GM21723 (cell line): ENCODE measurements at regions not wholly inside any gene's neighbourhood (a gene's known extent, or its start where the extent isn't known, plus 50 kb on each side); places are given as distances from the start of the nearest gene placed in this dataset.

Source experiments
- ATAC-seq: cut with Tn5 transposase; IDR thresholded peaks from one replicate; pipeline ENCODE4 v1.9.1; 2021; ENCODE audit warnings: mild to moderate bottlenecking, moderate library complexity; ENCODE audit not compliant: unreplicated experiment

DNA sequence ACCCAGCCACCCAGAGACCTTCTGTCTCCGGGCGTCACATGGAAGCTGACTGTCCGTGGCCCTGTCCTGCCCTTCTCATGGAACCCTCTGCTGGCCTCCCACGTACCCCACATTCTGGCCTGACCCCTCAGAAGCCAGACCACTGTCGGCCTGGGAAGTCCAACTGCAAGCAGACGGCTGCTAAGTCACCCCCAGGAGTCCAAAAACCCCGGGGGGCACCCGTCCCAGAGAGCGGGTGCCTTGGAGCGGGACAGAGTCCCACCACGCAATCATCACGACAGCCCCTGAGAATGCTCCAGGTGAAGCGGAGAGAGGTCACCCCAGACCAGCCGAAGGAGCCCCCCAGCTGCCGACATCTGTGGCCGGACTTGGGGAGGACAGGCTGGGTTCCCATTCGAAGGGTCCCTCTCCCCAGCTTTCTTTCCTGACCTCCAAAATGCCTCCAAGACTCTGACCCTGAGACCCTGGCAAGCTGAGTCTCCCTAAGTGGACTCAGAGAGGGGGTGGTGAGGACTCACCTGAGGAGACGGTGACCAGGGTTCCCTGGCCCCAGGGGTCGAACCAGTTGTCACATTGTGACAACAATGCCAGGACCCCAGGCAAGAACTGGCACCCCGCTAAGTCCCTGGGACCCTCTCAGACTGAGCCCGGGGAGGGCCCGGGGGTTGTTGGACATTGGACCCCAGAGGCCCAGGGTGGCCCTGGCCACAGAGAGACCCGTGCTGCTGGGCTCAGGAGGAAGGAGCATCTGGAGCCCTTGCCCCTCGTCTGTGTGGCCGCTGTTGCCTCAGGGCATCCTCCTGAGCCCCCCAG lies 337.1 kb downstream of the TMEM121 start:
- no peak for ATAC-seq

DNA sequence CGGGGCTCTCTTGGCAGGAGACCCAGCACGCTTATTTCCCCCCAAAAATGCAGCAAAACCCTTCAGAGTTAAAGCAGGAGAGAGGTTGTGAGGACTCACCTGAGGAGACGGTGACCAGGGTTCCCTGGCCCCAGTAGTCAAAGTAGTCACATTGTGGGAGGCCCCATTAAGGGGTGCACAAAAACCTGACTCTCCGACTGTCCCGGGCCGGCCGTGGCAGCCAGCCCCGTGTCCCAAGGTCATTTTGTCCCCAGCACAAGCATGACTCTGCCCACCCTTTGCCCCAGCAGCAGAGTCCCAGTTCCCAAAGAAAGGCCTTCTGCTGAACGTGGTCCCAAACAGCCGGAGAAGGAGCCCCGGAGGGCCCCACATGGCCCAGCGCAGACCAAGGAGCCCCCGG lies 337.7 kb downstream of the TMEM121 start:
- ATAC-seq: no peak

GRCh38 chr14:105864651-105865265 lies 338.4 kb downstream of the TMEM121 start:
- no peak for ATAC-seq

DNA sequence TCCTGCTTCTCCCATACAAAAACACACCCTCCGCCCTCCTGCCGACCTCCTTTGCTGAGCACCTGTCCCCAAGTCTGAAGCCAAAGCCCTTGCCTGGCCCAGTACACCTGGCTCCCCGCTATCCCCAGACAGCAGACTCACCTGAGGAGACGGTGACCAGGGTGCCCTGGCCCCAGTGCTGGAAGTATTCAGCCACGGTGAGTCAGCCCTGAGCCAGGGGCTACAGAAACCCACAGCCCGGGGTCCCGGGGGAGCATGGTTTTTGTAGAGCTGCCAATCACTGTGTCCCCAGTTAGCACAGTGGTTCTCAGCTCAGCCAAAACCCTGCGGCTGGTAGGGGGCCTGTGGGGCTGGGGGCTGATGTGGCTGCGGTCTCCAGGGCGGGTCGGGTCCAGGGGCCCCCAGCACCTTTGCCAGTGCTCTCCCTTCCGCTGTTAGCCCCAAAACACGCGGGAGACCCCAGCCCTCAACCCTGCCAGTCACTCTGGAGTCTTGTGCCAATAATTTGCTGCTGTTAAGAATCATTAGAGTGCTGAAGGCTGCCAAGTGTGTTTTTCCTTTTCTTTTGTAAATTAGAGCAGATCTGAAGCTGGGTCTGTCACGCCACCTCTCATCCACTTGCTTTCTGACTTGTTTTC lies 339.0 kb downstream of the TMEM121 start:
- no peak for ATAC-seq

- ATAC-seq: no peak
These were observed 339.8 kb downstream of the TMEM121 start for GRCh38 chr14:105865904-105866840.

- no peak for ATAC-seq
These were observed 340.5 kb downstream of the TMEM121 start for GRCh38 chr14:105866841-105867321.

DNA sequence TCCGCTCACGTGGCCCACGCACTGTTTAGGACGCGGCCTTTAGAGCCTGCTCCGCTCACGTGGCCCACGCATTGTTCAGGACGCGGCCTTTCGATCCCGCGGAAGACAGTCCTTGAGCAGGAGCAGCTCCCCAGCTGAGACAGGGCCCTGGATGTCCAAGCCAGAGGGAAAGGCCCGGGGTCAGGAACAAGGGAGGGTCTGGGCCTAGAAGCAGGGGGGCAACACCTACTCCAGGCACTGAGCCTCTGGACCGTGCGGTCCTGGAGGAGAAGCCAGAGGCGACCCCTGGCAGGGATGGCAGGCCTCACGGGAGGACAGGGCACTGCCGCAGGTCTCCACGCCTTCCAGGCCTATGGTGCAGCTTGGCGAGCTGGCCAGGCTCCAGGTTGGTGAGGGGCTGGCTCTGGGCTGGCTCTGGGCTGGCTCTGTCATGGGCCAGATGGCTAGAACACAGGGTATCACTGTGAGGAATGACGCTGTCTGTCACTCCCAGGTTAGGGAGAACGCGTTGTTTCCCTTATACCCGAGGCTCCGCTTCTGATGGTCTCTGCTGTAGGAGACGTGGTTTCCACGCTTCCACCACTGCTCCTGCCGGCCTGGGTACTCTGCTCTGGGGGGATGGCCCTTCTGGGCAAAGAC lies 341.7 kb downstream of the TMEM121 start:
- no peak for ATAC-seq

- ATAC-seq: no peak
These were observed 345.2 kb downstream of the TMEM121 start for GRCh38 chr14:105871590-105871989.

GRCh38 chr14:105873870-105874512 lies 347.6 kb downstream of the TMEM121 start:
- no peak for ATAC-seq

DNA sequence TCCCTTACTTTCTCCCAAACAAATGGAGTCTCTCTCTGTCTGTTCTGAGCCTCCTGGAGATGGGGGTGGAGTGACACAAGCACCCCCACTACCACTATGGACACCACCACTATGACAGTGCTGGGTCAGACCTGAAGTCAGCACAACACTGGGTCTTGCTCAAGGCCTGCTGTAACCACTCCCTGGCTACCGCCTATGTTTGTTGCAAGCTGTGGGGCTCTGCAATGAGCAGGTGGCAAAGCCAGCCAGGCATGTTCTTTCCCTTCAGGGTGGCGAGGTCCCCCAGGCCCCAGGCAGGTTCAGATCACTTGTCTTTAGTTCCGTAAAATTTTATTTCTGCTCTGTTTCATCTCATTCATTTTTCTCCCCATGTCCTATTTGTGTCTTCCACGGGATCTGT lies 349.8 kb downstream of the TMEM121 start:
- ATAC-seq: no peak

DNA sequence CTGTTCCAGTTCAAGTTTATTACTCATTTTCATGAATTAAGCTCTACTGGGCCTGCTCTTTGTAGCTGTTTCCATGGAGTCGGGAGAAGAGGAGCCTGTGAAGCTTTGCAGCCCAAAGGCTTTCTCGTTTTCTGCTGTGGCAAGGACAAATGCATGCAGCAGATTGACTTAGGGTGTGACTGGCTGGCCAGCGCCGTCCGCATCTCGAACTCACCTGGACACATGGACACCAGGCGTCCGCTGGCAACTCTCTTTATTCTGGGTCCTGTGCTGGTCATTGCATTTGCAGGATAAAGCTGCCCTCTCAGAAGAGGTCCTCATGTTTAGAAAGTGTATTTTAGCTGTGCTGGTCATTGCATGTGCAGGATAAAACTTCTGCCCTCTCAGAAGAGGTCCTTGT lies 350.4 kb downstream of the TMEM121 start:
- no peak for ATAC-seq

DNA sequence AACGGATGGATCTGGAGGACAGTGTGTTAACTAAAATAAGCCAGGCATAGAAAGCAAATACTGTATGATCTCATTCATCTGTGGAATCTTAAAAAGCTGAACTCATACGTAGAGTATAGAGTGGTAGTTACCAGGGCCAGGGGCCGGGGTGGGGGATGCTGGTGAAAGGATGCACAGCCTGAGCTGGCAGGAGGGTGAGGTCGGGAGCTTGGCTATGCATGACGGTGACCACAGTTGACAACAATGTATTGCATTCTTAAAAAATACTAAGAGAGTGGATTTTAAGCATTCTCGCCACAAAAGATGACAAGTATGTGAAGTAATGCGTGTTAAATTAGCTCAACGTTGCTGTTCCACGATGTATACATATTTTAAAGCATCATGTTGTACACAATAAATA lies 351.3 kb downstream of the TMEM121 start:
- no peak for ATAC-seq

GRCh38 chr14:105878125-105878524 lies 351.7 kb downstream of the TMEM121 start:
- ATAC-seq: no peak

DNA sequence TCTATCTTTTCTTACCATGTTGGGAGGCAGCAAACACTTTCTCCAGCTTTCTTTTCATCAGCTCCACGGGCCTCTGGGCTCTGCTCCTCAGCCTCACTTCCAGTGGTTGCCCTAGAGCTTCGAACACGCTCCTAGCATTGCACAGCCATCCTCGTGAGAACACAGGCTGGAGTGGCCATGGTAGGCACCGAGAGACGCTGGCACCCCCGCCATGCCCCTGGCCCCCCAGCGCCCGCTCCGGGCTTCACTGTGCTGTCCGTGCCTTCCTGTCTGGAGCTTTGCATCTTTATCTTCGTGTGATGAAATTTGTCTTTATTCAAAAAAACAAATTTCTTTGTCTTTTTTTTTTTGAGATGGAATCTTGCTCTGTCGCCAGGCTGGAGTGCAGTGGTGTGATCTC lies 352.2 kb downstream of the TMEM121 start:
- ATAC-seq: no peak

DNA sequence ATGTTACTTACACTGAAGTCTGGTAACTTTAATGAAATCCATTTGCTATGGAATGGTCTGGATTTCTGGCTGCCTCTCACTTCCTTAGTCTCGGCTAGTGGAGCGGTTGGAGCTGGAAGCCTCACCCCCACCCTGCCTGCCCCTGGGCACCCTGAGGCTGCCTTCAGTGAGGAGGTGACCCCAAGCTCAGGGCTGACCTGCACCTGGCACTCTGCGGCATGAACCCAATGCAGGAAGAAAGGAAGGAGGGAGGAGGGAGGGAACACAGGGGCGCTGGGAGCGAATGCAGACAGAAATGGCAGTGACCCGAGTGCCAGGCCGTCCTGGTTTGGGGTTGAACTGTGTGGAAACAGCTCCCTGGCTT lies 353.1 kb downstream of the TMEM121 start:
- ATAC-seq: no peak

DNA sequence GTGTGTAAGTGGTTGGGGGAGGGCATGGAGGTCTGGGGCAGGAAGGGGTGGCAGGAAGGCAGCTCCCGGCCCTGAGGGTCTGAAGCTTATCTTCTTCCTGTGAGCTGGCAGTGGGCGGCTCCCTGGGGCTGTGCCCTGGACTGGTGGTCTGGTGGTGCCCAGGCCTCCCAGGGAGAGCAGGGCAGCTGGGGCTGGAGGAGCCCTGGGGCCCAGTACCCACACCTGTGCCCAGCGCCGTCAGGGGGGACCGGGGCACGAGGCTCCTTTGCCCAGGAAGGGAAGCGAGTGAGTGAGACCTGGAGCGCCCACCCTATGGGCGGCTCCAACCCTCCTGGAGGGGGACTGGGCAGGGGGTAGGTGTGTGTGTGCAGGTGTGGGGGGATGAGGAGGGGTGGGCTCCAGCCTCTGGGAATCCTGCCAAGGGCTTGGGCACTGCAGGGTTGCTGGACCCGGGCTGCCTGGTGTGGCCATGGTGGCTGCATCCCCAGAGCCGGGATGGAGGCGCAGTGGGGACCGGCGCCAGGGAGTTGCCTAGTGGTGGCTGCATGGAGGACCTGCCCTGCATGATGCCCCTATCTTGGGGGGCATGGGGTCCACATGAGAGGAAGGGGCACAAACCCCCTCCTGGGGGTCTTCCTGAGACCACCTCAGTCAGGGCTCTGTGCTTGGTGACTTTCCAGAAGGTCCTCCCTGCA lies 353.6 kb downstream of the TMEM121 start:
- no peak for ATAC-seq

- no peak for ATAC-seq
These were observed 354.2 kb downstream of the TMEM121 start for GRCh38 chr14:105880616-105881015.

- ATAC-seq: no peak
These were observed 354.9 kb downstream of the TMEM121 start for GRCh38 chr14:105881021-105881930.
